ENCODE measurements at regions not wholly inside any gene's neighbourhood (a gene's known extent, or its start where the extent isn't known, plus 50 kb on each side); places are given as distances from the start of the nearest gene placed in this dataset.

GRCh38 chr13:88314496-88314895, 643.3 kb downstream of the SLITRK5 start:
- TF ChIP-seq CTCF (IDR thresholded peaks at IDR 0.05) (no peak), POLR2A (IDR thresholded peaks at IDR 0.05) (no peak)

All from thyroid gland (tissue), 4 donors.